PC-9 (cell line): ENCODE measurements at regions not wholly inside any gene's neighbourhood (a gene's known extent, or its start where the extent isn't known, plus 50 kb on each side); places are given as distances from the start of the nearest gene placed in this dataset.

Source experiments
- BruUV-seq: library from RNA; stranded (reverse); fragments of 400-500 nt; replicated peaks from 2 replicates; lab custom pipeline; 2021; lab: Mats Ljungman, UMichigan
- CTCF ChIA-PET: fragments of 300-600 bp; sonication (Branson Sonifier 250); formaldehyde crosslinking; loops from one replicate; lab custom pipeline; 2022; ENCODE audit warnings: antibody characterized with exemption; lab: Charles Lee
- POLR2A ChIA-PET: fragments of 300-600 bp; sonication (Branson Sonifier 250); formaldehyde crosslinking; loops from one replicate; lab custom pipeline; 2022; ENCODE audit warnings: antibody characterized with exemption; ENCODE audit not compliant: unreplicated experiment; lab: Charles Lee
- DNase-seq, 2 experiments: peaks; one replicate each; pipeline versions ENCODE4 v3.0.0 to v3.0.0-alpha.2; 2015 to 2022; ENCODE audit warnings: mixed read lengths in 1 of 2
- H2AFZ ChIP-seq: fragments of 200-600 bp; sonication (generic); 2 replicates; pipeline ENCODE4 v1.8.1; 2017; ENCODE audit warnings: antibody characterized with exemption
- H3F3A ChIP-seq: fragments of 200-600 bp; sonication (generic); 2 replicates; pipeline ENCODE4 v1.8.1; 2017; ENCODE audit warnings: antibody characterized with exemption, mild to moderate bottlenecking, low read depth; ENCODE audit not compliant: insufficient read depth
- H3K27ac ChIP-seq: fragments of 200-600 bp; sonication (generic); 2 replicates; pipeline ENCODE4 v1.6.1; 2016; ENCODE audit warnings: mixed run types
- H3K27me3 ChIP-seq: fragments of 200-600 bp; sonication (generic); 2 replicates; pipeline ENCODE4 v1.6.1; 2016; ENCODE audit warnings: low read depth, mixed run types; ENCODE audit not compliant: insufficient read depth
- H3K36me3 ChIP-seq: fragments of 200-600 bp; sonication (generic); 2 replicates; pipeline ENCODE4 v1.6.1; 2016; ENCODE audit warnings: low read depth, mixed run types
- H3K4me1 ChIP-seq: fragments of 200-600 bp; sonication (generic); replicated peaks from 2 replicates; pipeline ENCODE4 v1.6.1; 2016; ENCODE audit warnings: mixed run types; ENCODE audit not compliant: insufficient read depth
- H3K4me2 ChIP-seq: fragments of 200-600 bp; sonication (generic); 2 replicates; pipeline ENCODE4 v1.6.1; 2017; ENCODE audit warnings: mixed run types
- H3K4me3 ChIP-seq: fragments of 200-600 bp; sonication (generic); 2 replicates; pipeline ENCODE4 v1.6.1; 2016; ENCODE audit warnings: mixed run types
- H3K79me2 ChIP-seq: fragments of 200-600 bp; sonication (generic); 2 replicates; pipeline ENCODE4 v1.6.1; 2017; ENCODE audit warnings: low read depth, mixed run types
- H3K9me2 ChIP-seq: fragments of 200-600 bp; sonication (generic); 2 replicates; pipeline ENCODE4 v1.8.1; 2017; ENCODE audit warnings: mild to moderate bottlenecking; ENCODE audit not compliant: insufficient read depth
- H3K9me3 ChIP-seq: fragments of 200-600 bp; sonication (generic); 2 replicates; pipeline ENCODE4 v1.8.1; 2016; ENCODE audit warnings: low read depth; ENCODE audit not compliant: insufficient read depth
- H4K20me1 ChIP-seq: fragments of 200-600 bp; sonication (generic); 2 replicates; pipeline ENCODE4 v1.8.1; 2017; ENCODE audit not compliant: insufficient read depth
- EZH2 ChIP-seq: fragments of 200-600 bp; sonication (generic); IDR thresholded peaks from 2 replicates; pipeline ENCODE4 v1.8.0; 2017; ENCODE audit warnings: antibody characterized with exemption, low read depth
- intact Hi-C: fragments of 100-400 bp; cut with micrococcal nuclease; formaldehyde crosslinking; loops from one replicate; pipeline ENCODE4 v1.10.0; 2022; ENCODE audit not compliant: unreplicated experiment
- TF ChIP-seq, protein P1 (sequence below): fragments of 200-600 bp; sonication (generic); conservative IDR thresholded peaks from 2 replicates; pipeline ENCODE4 v1.6.1; 2017; ENCODE audit warnings: mixed run types, antibody characterized with exemption, mild to moderate bottlenecking, moderate library complexity

DNA sequence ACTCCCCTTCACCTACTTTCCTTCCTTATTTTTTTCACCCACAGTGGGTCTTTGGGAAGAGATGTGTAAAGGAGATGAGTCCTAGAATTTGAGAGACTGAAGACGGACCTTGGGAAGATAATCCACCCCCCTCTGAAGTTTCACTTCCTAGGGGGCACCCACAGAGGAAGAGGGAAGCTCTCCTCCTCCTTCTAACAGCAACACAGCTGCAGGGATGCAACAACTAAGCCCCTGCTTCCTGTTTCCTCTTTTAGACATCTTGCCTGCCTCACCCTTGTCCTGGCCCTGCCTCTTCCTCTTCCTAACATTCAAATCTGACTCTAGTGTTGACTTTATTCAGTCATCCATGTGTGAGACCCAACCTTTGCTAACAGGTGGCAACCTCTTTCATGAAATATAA, 424.6 kb downstream of the BUD13 start:
- POLR2A ChIA-PET, result no interaction called here
- Histone ChIP-seq H3K4me1 (no peaks in the 10 kb centered on the region), H3K4me3 (no peak overlapping the region), H3K9me2 (no peaks in the 10 kb centered on the region), H3K9me3 (no peaks in the 10 kb centered on the region), H3K36me3 (no peaks in the 10 kb centered on the region), H3K4me2 (no peak overlapping the region), H3K27ac (no peak overlapping the region), H2AFZ (no peak overlapping the region), H3K79me2 (no peaks in the 10 kb centered on the region), H4K20me1 (no peaks in the 10 kb centered on the region), H3F3A (no peaks in the 10 kb centered on the region), H3K27me3 (peaks cover 32% of the 10 kb centered on the region)
- TF ChIP-seq, protein P1, sequence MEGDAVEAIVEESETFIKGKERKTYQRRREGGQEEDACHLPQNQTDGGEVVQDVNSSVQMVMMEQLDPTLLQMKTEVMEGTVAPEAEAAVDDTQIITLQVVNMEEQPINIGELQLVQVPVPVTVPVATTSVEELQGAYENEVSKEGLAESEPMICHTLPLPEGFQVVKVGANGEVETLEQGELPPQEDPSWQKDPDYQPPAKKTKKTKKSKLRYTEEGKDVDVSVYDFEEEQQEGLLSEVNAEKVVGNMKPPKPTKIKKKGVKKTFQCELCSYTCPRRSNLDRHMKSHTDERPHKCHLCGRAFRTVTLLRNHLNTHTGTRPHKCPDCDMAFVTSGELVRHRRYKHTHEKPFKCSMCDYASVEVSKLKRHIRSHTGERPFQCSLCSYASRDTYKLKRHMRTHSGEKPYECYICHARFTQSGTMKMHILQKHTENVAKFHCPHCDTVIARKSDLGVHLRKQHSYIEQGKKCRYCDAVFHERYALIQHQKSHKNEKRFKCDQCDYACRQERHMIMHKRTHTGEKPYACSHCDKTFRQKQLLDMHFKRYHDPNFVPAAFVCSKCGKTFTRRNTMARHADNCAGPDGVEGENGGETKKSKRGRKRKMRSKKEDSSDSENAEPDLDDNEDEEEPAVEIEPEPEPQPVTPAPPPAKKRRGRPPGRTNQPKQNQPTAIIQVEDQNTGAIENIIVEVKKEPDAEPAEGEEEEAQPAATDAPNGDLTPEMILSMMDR, result no peak
- TF ChIP-seq EZH2, result no peak
- no TSS peak for BruUV-seq
- no peak for DNase-seq
- intact Hi-C loops, result no loop called here
- CTCF ChIA-PET, result no interaction called here

DNA sequence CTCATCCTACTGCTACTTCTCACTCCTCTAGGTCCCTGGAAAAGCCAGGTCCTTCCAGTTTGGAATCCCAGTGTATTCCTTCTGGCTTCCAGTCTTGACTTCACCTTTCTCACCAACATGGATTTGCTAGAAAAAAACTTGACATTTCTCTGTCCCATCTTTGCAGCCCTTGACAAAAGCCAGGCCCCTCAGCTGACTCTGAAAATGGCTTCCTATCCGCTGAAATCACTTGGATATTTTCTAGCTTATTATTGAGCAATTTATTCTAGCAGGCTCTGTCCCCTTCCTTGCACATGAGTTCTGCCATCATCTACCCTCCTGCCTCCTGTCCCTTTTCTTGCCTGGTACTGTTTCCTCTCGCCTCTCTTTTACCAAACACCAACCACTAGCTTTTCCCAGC, 427.2 kb downstream of the BUD13 start:
- H3K36me3 ChIP-seq, result no peaks in the 10 kb centered on the region
- ChIA-PET CTCF (no interaction called here), POLR2A (no interaction called here)
- H3K9me3 ChIP-seq, result no peaks in the 10 kb centered on the region
- TF ChIP-seq, protein P1, result no peak
- no peak for TF ChIP-seq EZH2
- H3F3A ChIP-seq, result no peaks in the 10 kb centered on the region
- H4K20me1 ChIP-seq, result no peaks in the 10 kb centered on the region
- BruUV-seq, result no TSS peak
- no peak overlapping the region for H2AFZ ChIP-seq
- no peak overlapping the region for H3K4me3 ChIP-seq
- H3K79me2 ChIP-seq, result no peaks in the 10 kb centered on the region
- no peak overlapping the region for H3K4me2 ChIP-seq
- intact Hi-C loops, result no loop called here
- H3K27me3 ChIP-seq, result peaks cover 41% of the 10 kb centered on the region
- H3K4me1 ChIP-seq, result no peaks in the 10 kb centered on the region
- no peak overlapping the region for H3K27ac ChIP-seq
- no peaks in the 10 kb centered on the region for H3K9me2 ChIP-seq
- no peak for DNase-seq

DNA sequence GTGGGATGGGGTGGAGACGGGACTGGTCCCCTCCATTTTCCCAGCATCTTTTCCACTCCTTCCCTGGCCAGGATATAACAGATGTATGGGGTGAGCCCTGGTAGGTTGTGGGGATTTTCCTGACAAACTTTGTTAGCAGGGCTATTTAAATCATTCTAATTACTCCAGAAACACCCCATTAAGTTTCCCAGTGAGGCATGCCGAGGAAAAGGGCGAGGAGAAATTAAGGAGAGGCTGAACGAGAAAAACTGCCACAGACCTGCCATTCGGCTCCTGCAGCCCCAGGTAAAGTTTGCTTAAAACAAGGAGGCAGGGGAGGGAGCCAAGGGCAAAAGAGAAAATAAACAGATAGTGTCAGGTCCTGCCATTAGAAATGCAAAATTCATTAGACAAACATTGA, 428.2 kb downstream of the BUD13 start:
- H3K9me2 ChIP-seq, result no peaks in the 10 kb centered on the region
- intact Hi-C loops, result no loop called here
- no peak overlapping the region for H3K4me2 ChIP-seq
- no peaks in the 10 kb centered on the region for H3K79me2 ChIP-seq
- TF ChIP-seq EZH2, result no peak
- TF ChIP-seq, protein P1, result no peak
- H3K9me3 ChIP-seq, result no peaks in the 10 kb centered on the region
- H3K36me3 ChIP-seq, result no peaks in the 10 kb centered on the region
- H2AFZ ChIP-seq, result no peak overlapping the region
- no peak overlapping the region for H3K27ac ChIP-seq
- H3K4me1 ChIP-seq, result no peaks in the 10 kb centered on the region
- DNase-seq, result no peak
- H3K4me3 ChIP-seq, result no peak overlapping the region
- ChIA-PET CTCF (no interaction called here), POLR2A (no interaction called here)
- no TSS peak for BruUV-seq
- H3K27me3 ChIP-seq, result peaks cover 41% of the 10 kb centered on the region
- H4K20me1 ChIP-seq, result no peaks in the 10 kb centered on the region
- H3F3A ChIP-seq, result no peaks in the 10 kb centered on the region
